ENCODE measurements at regions not wholly inside any gene's neighbourhood (a gene's known extent, or its start where the extent isn't known, plus 50 kb on each side); places are given as distances from the start of the nearest gene placed in this dataset.

DNA sequence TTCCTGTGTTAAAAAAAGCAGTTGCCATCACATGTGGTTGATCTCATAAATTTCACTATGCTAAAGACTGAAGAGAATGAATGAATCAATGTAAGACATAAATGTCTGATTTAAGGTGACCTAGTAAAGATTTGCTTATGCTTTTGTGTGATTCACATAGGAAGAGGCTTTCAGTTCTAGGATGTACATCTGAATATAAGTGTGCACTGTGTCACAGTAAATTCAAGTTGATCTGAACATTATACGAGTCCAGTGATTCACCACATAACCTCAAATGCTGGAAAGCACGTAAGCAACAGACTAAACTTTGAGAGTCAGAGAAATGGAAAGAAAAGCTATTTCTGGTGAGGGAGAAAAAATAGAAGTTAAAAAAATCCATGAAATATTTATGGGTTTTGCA is 567.9 kb downstream of the EPHA5 start:
- no peak overlapping the region for H3K9ac ChIP-seq (replicated peaks in 1 of 4; ENCODE audit: extremely low read depth in 1 of 4, low read depth in 3 of 4, low read length in 3 of 4)
- no peak overlapping the region for H2BK120ac ChIP-seq (replicated peaks; ENCODE audit: low read depth, low read length)
- POLR2A ChIA-PET (ENCODE audit: partially characterized antibody), result no interaction called here
- no peak overlapping the region for H2BK20ac ChIP-seq (ENCODE audit: low read length)
- H3K23ac ChIP-seq (ENCODE audit: insufficient read length), result no peak overlapping the region
- H4K91ac ChIP-seq (replicated peaks; ENCODE audit: insufficient read length, low read length), result no peak overlapping the region
- no peak overlapping the region for H3K18ac ChIP-seq (ENCODE audit: extremely low read depth, low read length)
- H4K8ac ChIP-seq (ENCODE audit: extremely low read depth, insufficient read depth, low read length), result no peak overlapping the region
- no peaks in the 10 kb centered on the region for H3K4me1 ChIP-seq (replicated peaks in 1 of 4; ENCODE audit: control insufficient read depth in 3 of 4, insufficient read depth in 4 of 4, low read length in 3 of 4)
- 93% methylated on average over 2 of the region's 2 CpGs; no CpG with 5 or more reads in 1 of the 2 experiments for WGBS, 2 experiments (ENCODE audit: extremely low coverage in 1 of 2, insufficient coverage in 1 of 2, insufficient read length in 1 of 2, insufficient replicate concordance in 2 of 2, low coverage in 1 of 2, low lambda C conversion rate in 2 of 2, missing lambda C conversion rate in 1 of 2)
- H3K27me3 ChIP-seq (replicated peaks in 1 of 4; ENCODE audit: control insufficient read depth in 3 of 4, extremely low read depth in 1 of 4, insufficient read depth in 3 of 4, low read length in 3 of 4), result no peaks in the 10 kb centered on the region
- no peak for TF ChIP-seq CHD2 (IDR thresholded peaks at IDR 0.05; ENCODE audit: low read length)
- TF ChIP-seq POLR2A (IDR thresholded peaks at IDR 0.05; ENCODE audit: control extremely low read depth in 1 of 2, low read depth in 2 of 2, low read length in 2 of 2), result no peak
- no peak for TF ChIP-seq EZH2 (IDR thresholded peaks at IDR 0.05; ENCODE audit: low read depth, low read length, severe bottlenecking)
- no peak for TF ChIP-seq EGR1 (IDR thresholded peaks at IDR 0.05; ENCODE audit: borderline replicate concordance, low read depth, low read length)
- TF ChIP-seq KDM4A (IDR thresholded peaks at IDR 0.05; ENCODE audit: low read depth, low read length, severe bottlenecking), result no peak
- no peak for TF ChIP-seq ZNF274 (IDR thresholded peaks at IDR 0.05; ENCODE audit: borderline replicate concordance, extremely low read depth, low read length)
- no peak overlapping the region for H3K4ac ChIP-seq (replicated peaks; ENCODE audit: insufficient read length, low read depth, low read length)
- H2AK5ac ChIP-seq (ENCODE audit: low read depth, low read length), result no peak overlapping the region
- H3K79me1 ChIP-seq (ENCODE audit: low read depth, low read length), result no peaks in the 10 kb centered on the region
- CTCF ChIA-PET (ENCODE audit: partially characterized antibody), result interaction anchor here (1.0 kb wide), 1 partner anchor 94 kb away, joined by 3 read pairs; no protein-coding TSS in a partner anchor
- H2AFZ ChIP-seq (ENCODE audit: low read length), result no peak overlapping the region
- H2BK5ac ChIP-seq (ENCODE audit: low read depth, low read length), result no peak overlapping the region
- no peak overlapping the region for H3K56ac ChIP-seq (replicated peaks; ENCODE audit: insufficient read length, low read depth, low read length)
- no peaks in the 10 kb centered on the region for H4K20me1 ChIP-seq (replicated peaks in 1 of 2; ENCODE audit: control insufficient read depth in 1 of 2, insufficient read depth in 2 of 2, low read length in 2 of 2)
- no peaks in the 10 kb centered on the region for H3K79me2 ChIP-seq (ENCODE audit: control insufficient read depth in 1 of 2, insufficient read depth in 2 of 2, low read length in 2 of 2)
- FAIRE-seq, result no peak
- no peak overlapping the region for H2BK12ac ChIP-seq (ENCODE audit: low read depth, low read length)
- H3K27ac ChIP-seq (ENCODE audit: low read depth, low read length), result no peak overlapping the region
- DNase-seq (ENCODE audit: low read depth in 1 of 2, low spot score in 2 of 2), result no peak
- H3K4me3 ChIP-seq (ENCODE audit: extremely low read depth in 1 of 4, insufficient read depth in 2 of 4, low read depth in 3 of 4, low read length in 4 of 4), result no peak overlapping the region
- no peak overlapping the region for H4K5ac ChIP-seq (ENCODE audit: insufficient read length, low read depth, low read length)
- no peak overlapping the region for H3K4me2 ChIP-seq (ENCODE audit: insufficient read depth in 1 of 2, low read depth in 2 of 2, low read length in 2 of 2)
- H3K9me3 ChIP-seq (ENCODE audit: insufficient read depth in 2 of 2, low read depth in 1 of 2, low read length in 1 of 2), result no peaks in the 10 kb centered on the region
- H3K23me2 ChIP-seq (ENCODE audit: low read depth, low read length), result no peaks in the 10 kb centered on the region
- H3K36me3 ChIP-seq (ENCODE audit: control insufficient read depth in 2 of 4, insufficient read depth in 4 of 4, low read length in 3 of 4), result no peaks in the 10 kb centered on the region
- no peak overlapping the region for H3K14ac ChIP-seq (ENCODE audit: insufficient read length)
- no peak overlapping the region for H2BK15ac ChIP-seq (ENCODE audit: low read length)
